ENCODE measurements at regions not wholly inside any gene's neighbourhood (a gene's known extent, or its start where the extent isn't known, plus 50 kb on each side); places are given as distances from the start of the nearest gene placed in this dataset.
A peak's percentile ranks its signal among the peaks of the same experiment; 100 is the strongest.

GRCh38 chr1:191905781-191906180 is 252.5 kb upstream of the RGS18 start:
- Histone ChIP-seq H2BK12ac (ENCODE audit: low read length) (no peak overlapping the region), H3K36me3 (replicated peaks in 1 of 2; ENCODE audit: control insufficient read depth in 2 of 2, insufficient read depth in 2 of 2, low read length in 2 of 2) (no peaks in the 10 kb centered on the region), H3K27ac (replicated peaks; ENCODE audit: low read length) (no peak overlapping the region), H3K9me3 (replicated peaks in 1 of 2; ENCODE audit: control insufficient read depth in 2 of 2, insufficient read depth in 1 of 2, low read depth in 1 of 2, low read length in 2 of 2) (peaks cover 0 to 8% of the 10 kb centered on the region in 2 donors), H3K4ac (ENCODE audit: low read length) (no peak overlapping the region), H2BK15ac (ENCODE audit: low read length) (no peak overlapping the region), H3K18ac (ENCODE audit: low read length) (no peak overlapping the region), H4K8ac (ENCODE audit: low read depth, low read length) (no peak overlapping the region), H3K14ac (ENCODE audit: low read length) (no peak overlapping the region), H3K23ac (ENCODE audit: low read depth, low read length, poor library complexity) (no peak overlapping the region), H2AFZ (ENCODE audit: low read length) (no peak overlapping the region), H3K4me1 (ENCODE audit: control insufficient read depth in 2 of 2, insufficient read depth in 1 of 2, low read depth in 1 of 2, low read length in 2 of 2) (peaks cover 0 to 4% of the 10 kb centered on the region in 2 donors), H4K91ac (ENCODE audit: low read depth, low read length, poor library complexity) (no peak overlapping the region), H3K4me2 (ENCODE audit: insufficient read depth, low read length, poor library complexity, severe bottlenecking) (no peak overlapping the region), H3K4me3 (ENCODE audit: low read length in 2 of 2) (no peak overlapping the region), H3K27me3 (ENCODE audit: control insufficient read depth in 3 of 3, insufficient read depth in 3 of 3, low read depth in 1 of 3, low read length in 3 of 3) (no peaks in the 10 kb centered on the region), H3K9ac (ENCODE audit: low read depth, low read length, poor library complexity) (no peak overlapping the region), H3K79me1 (ENCODE audit: low read depth, low read length) (no peaks in the 10 kb centered on the region), H2AK5ac (ENCODE audit: low read depth, low read length) (no peak overlapping the region), H2BK5ac (ENCODE audit: low read length) (no peak overlapping the region), H2BK120ac (ENCODE audit: low read depth, low read length) (no peak overlapping the region)
- WGBS, 2 donors (ENCODE audit: extremely low coverage in 2 of 2, insufficient read length in 2 of 2, insufficient replicate concordance in 1 of 2): no CpG with 5 or more reads among the region's 1 CpG
- DNase-seq (ENCODE audit: low spot score): peak; percentile 18

- no peak overlapping the region for H3K4ac ChIP-seq (ENCODE audit: low read length)
- H2BK15ac ChIP-seq (ENCODE audit: low read length): no peak overlapping the region
- H2BK120ac ChIP-seq (ENCODE audit: low read depth, low read length): no peak overlapping the region
- no peak overlapping the region for H3K14ac ChIP-seq (ENCODE audit: low read length)
- no peak overlapping the region for H3K23ac ChIP-seq (ENCODE audit: low read depth, low read length, poor library complexity)
- no peak overlapping the region for H2AK5ac ChIP-seq (ENCODE audit: low read depth, low read length)
- no peak overlapping the region for H3K4me2 ChIP-seq (ENCODE audit: insufficient read depth, low read length, poor library complexity, severe bottlenecking)
- H3K4me1 ChIP-seq (ENCODE audit: control insufficient read depth in 2 of 2, insufficient read depth in 1 of 2, low read depth in 1 of 2, low read length in 2 of 2): peaks cover 0 to 4% of the 10 kb centered on the region in 2 donors
- H2BK12ac ChIP-seq (ENCODE audit: low read length): no peak overlapping the region
- no peak overlapping the region for H3K4me3 ChIP-seq (ENCODE audit: low read length in 2 of 2)
- H3K79me1 ChIP-seq (ENCODE audit: low read depth, low read length): no peaks in the 10 kb centered on the region
- no peak overlapping the region for H2AFZ ChIP-seq (ENCODE audit: low read length)
- DNase-seq (ENCODE audit: low spot score): peak; percentile 45
- H3K9me3 ChIP-seq (replicated peaks in 1 of 2; ENCODE audit: control insufficient read depth in 2 of 2, insufficient read depth in 1 of 2, low read depth in 1 of 2, low read length in 2 of 2): peaks cover 0 to 8% of the 10 kb centered on the region in 2 donors
- H2BK5ac ChIP-seq (ENCODE audit: low read length): no peak overlapping the region
- no peak overlapping the region for H4K8ac ChIP-seq (ENCODE audit: low read depth, low read length)
- no peak overlapping the region for H3K9ac ChIP-seq (ENCODE audit: low read depth, low read length, poor library complexity)
- H3K27ac ChIP-seq (replicated peaks; ENCODE audit: low read length): peak overlapping the region; percentile 22
- no peak overlapping the region for H4K91ac ChIP-seq (ENCODE audit: low read depth, low read length, poor library complexity)
- no peaks in the 10 kb centered on the region for H3K27me3 ChIP-seq (ENCODE audit: control insufficient read depth in 3 of 3, insufficient read depth in 3 of 3, low read depth in 1 of 3, low read length in 3 of 3)
- H3K36me3 ChIP-seq (replicated peaks in 1 of 2; ENCODE audit: control insufficient read depth in 2 of 2, insufficient read depth in 2 of 2, low read length in 2 of 2): no peaks in the 10 kb centered on the region
- H3K18ac ChIP-seq (ENCODE audit: low read length): no peak overlapping the region
- WGBS, 2 donors (ENCODE audit: extremely low coverage in 2 of 2, insufficient read length in 2 of 2, insufficient replicate concordance in 1 of 2): no CpG with 5 or more reads among the region's 2 CpGs
Measured at GRCh38 chr1:191907121-191907520, 251.1 kb upstream of the RGS18 start.

GRCh38 chr1:191910245-191910644 is 248.0 kb upstream of the RGS18 start:
- no peak overlapping the region for H3K4me2 ChIP-seq (ENCODE audit: insufficient read depth, low read length, poor library complexity, severe bottlenecking)
- H3K23ac ChIP-seq (ENCODE audit: low read depth, low read length, poor library complexity): no peak overlapping the region
- H3K36me3 ChIP-seq (replicated peaks in 1 of 2; ENCODE audit: control insufficient read depth in 2 of 2, insufficient read depth in 2 of 2, low read length in 2 of 2): no peaks in the 10 kb centered on the region
- no peak overlapping the region for H2BK12ac ChIP-seq (ENCODE audit: low read length)
- DNase-seq (ENCODE audit: low spot score): no peak
- H2BK5ac ChIP-seq (ENCODE audit: low read length): no peak overlapping the region
- no peak overlapping the region for H4K8ac ChIP-seq (ENCODE audit: low read depth, low read length)
- H2AK5ac ChIP-seq (ENCODE audit: low read depth, low read length): no peak overlapping the region
- H3K27ac ChIP-seq (replicated peaks; ENCODE audit: low read length): no peak overlapping the region
- H3K27me3 ChIP-seq (ENCODE audit: control insufficient read depth in 3 of 3, insufficient read depth in 3 of 3, low read depth in 1 of 3, low read length in 3 of 3): no peaks in the 10 kb centered on the region
- no peak overlapping the region for H3K4ac ChIP-seq (ENCODE audit: low read length)
- H3K9me3 ChIP-seq (replicated peaks in 1 of 2; ENCODE audit: control insufficient read depth in 2 of 2, insufficient read depth in 1 of 2, low read depth in 1 of 2, low read length in 2 of 2): peaks cover 0 to 8% of the 10 kb centered on the region in 2 donors
- no peak overlapping the region for H2AFZ ChIP-seq (ENCODE audit: low read length)
- no peak overlapping the region for H3K4me3 ChIP-seq (ENCODE audit: low read length in 2 of 2)
- no peak overlapping the region for H3K14ac ChIP-seq (ENCODE audit: low read length)
- no CpG with 5 or more reads among the region's 2 CpGs for WGBS, 2 donors (ENCODE audit: extremely low coverage in 2 of 2, insufficient read length in 2 of 2, insufficient replicate concordance in 1 of 2)
- no peak overlapping the region for H4K91ac ChIP-seq (ENCODE audit: low read depth, low read length, poor library complexity)
- peaks cover 0 to 4% of the 10 kb centered on the region in 2 donors for H3K4me1 ChIP-seq (ENCODE audit: control insufficient read depth in 2 of 2, insufficient read depth in 1 of 2, low read depth in 1 of 2, low read length in 2 of 2)
- H3K79me1 ChIP-seq (ENCODE audit: low read depth, low read length): no peaks in the 10 kb centered on the region
- no peak overlapping the region for H2BK120ac ChIP-seq (ENCODE audit: low read depth, low read length)
- no peak overlapping the region for H3K9ac ChIP-seq (ENCODE audit: low read depth, low read length, poor library complexity)
- no peak overlapping the region for H2BK15ac ChIP-seq (ENCODE audit: low read length)
- no peak overlapping the region for H3K18ac ChIP-seq (ENCODE audit: low read length)

- Histone ChIP-seq H3K27ac (replicated peaks; ENCODE audit: low read length) (no peak overlapping the region), H2BK12ac (ENCODE audit: low read length) (no peak overlapping the region), H3K4ac (ENCODE audit: low read length) (no peak overlapping the region), H4K91ac (ENCODE audit: low read depth, low read length, poor library complexity) (no peak overlapping the region), H3K27me3 (ENCODE audit: control insufficient read depth in 3 of 3, insufficient read depth in 3 of 3, low read depth in 1 of 3, low read length in 3 of 3) (no peaks in the 10 kb centered on the region), H3K9ac (ENCODE audit: low read depth, low read length, poor library complexity) (no peak overlapping the region), H2AFZ (ENCODE audit: low read length) (no peak overlapping the region), H3K14ac (ENCODE audit: low read length) (no peak overlapping the region), H3K23ac (ENCODE audit: low read depth, low read length, poor library complexity) (no peak overlapping the region), H2AK5ac (ENCODE audit: low read depth, low read length) (no peak overlapping the region), H3K4me3 (ENCODE audit: low read length in 2 of 2) (no peak overlapping the region), H3K79me1 (ENCODE audit: low read depth, low read length) (no peaks in the 10 kb centered on the region), H2BK120ac (ENCODE audit: low read depth, low read length) (no peak overlapping the region), H3K4me2 (ENCODE audit: insufficient read depth, low read length, poor library complexity, severe bottlenecking) (no peak overlapping the region), H3K18ac (ENCODE audit: low read length) (no peak overlapping the region), H3K9me3 (replicated peaks in 1 of 2; ENCODE audit: control insufficient read depth in 2 of 2, insufficient read depth in 1 of 2, low read depth in 1 of 2, low read length in 2 of 2) (peaks cover 0 to 8% of the 10 kb centered on the region in 2 donors), H3K4me1 (ENCODE audit: control insufficient read depth in 2 of 2, insufficient read depth in 1 of 2, low read depth in 1 of 2, low read length in 2 of 2) (no peaks in the 10 kb centered on the region), H2BK5ac (ENCODE audit: low read length) (no peak overlapping the region), H2BK15ac (ENCODE audit: low read length) (no peak overlapping the region), H4K8ac (ENCODE audit: low read depth, low read length) (no peak overlapping the region), H3K36me3 (replicated peaks in 1 of 2; ENCODE audit: control insufficient read depth in 2 of 2, insufficient read depth in 2 of 2, low read length in 2 of 2) (no peaks in the 10 kb centered on the region)
- no CpG with 5 or more reads among the region's 1 CpG for WGBS, 2 donors (ENCODE audit: extremely low coverage in 2 of 2, insufficient read length in 2 of 2, insufficient replicate concordance in 1 of 2)
- DNase-seq (ENCODE audit: low spot score): no peak
Measured at GRCh38 chr1:191912517-191912916, 245.7 kb upstream of the RGS18 start.

All from neuronal stem cell (in vitro differentiated cells).